HEK293 (cell line): ENCODE measurements at regions not wholly inside any gene's neighbourhood (a gene's known extent, or its start where the extent isn't known, plus 50 kb on each side); places are given as distances from the start of the nearest gene placed in this dataset.

ENCODE experiments used
- BCL6B ChIP-seq: fragments of 450-650 bp; formaldehyde crosslinking; IDR thresholded peaks from 2 replicates; pipeline ENCODE4 v1.5.1; 2017; ENCODE audit warnings: missing biosample characterization, missing genetic modification characterization
- CTCF ChIP-seq: fragments of 450-650 bp; formaldehyde crosslinking; IDR thresholded peaks from 2 replicates; pipeline ENCODE4 v1.5.1; 2016; ENCODE audit warnings: missing biosample characterization, missing genetic modification characterization
- ZNF138 ChIP-seq: fragments of 450-650 bp; formaldehyde crosslinking; IDR thresholded peaks from 2 replicates; pipeline ENCODE4 v1.5.1; 2016; ENCODE audit warnings: missing biosample characterization, missing genetic modification characterization, borderline replicate concordance
- ZNF174 ChIP-seq: fragments of 450-650 bp; formaldehyde crosslinking; IDR thresholded peaks from 2 replicates; pipeline ENCODE4 v1.5.0; 2017; ENCODE audit warnings: missing biosample characterization, mild to moderate bottlenecking, missing genetic modification characterization
- ZNF629 ChIP-seq: fragments of 450-650 bp; formaldehyde crosslinking; IDR thresholded peaks from 2 replicates; pipeline ENCODE4 v1.5.1; 2017; ENCODE audit warnings: missing biosample characterization, missing genetic modification characterization

- no peak for TF ChIP-seq CTCF
- no peak for TF ChIP-seq ZNF138 (tag by site-specific recombination)
- no peak for TF ChIP-seq ZNF174
- no peak for TF ChIP-seq ZNF629 (tag by site-specific recombination)
- no peak for TF ChIP-seq BCL6B (tag by site-specific recombination)
Observed at GRCh38 chr3:81938681-81939080, 177.2 kb upstream of the GBE1 start.
